SK-N-SH treated with all-trans-retinoic acid at 6 μM for 48 hours (cell line): ENCODE measurements at regions not wholly inside any gene's neighbourhood (a gene's known extent, or its start where the extent isn't known, plus 50 kb on each side); places are given as distances from the start of the nearest gene placed in this dataset.
"Not testable (repeated sequence)": the region's sequence is repeated elsewhere in the genome, so short reads cannot be mapped to it uniquely, and the experiment has no call there.

Experiments
- ATAC-seq: fragments of 200-7000 bp; cut with Tn5 transposase; 3 replicates; pipeline ENCODE4 v1.9.1; 2020; ENCODE audit warnings: mild to moderate bottlenecking, moderate library complexity
- ARNTL ChIP-seq: fragments of 450-650 bp; formaldehyde crosslinking; IDR thresholded peaks from 2 replicates; pipeline ENCODE4 v1.5.0; 2020; ENCODE audit warnings: low read depth, mild to moderate bottlenecking, moderate library complexity, borderline replicate concordance
- BACH2 ChIP-seq: fragments of 250-450 bp; sonication (Bioruptor Pico); IDR thresholded peaks from 2 replicates; pipeline ENCODE4 v1.9.0; 2021; ENCODE audit warnings: mild to moderate bottlenecking, borderline replicate concordance
- CREB5 ChIP-seq: fragments of 250-450 bp; sonication (Bioruptor Pico); IDR thresholded peaks from 2 replicates; pipeline ENCODE4 v1.5.1; 2020; ENCODE audit warnings: low read depth, mild to moderate bottlenecking, moderate library complexity
- CSDC2 ChIP-seq: fragments of 250-450 bp; sonication (Bioruptor Pico); IDR thresholded peaks from 2 replicates; pipeline ENCODE4 v1.5.0; 2020; ENCODE audit warnings: mild to moderate bottlenecking, moderate library complexity
- ESRRG ChIP-seq: fragments of 250-450 bp; sonication (Bioruptor Pico); IDR thresholded peaks from 2 replicates; pipeline ENCODE4 v1.6.1; 2021; ENCODE audit warnings: mild to moderate bottlenecking
- ISL1 ChIP-seq: fragments of 250-450 bp; sonication (Bioruptor Pico); IDR thresholded peaks from 2 replicates; pipeline ENCODE4 v2.1.2; 2022; ENCODE audit warnings: mild to moderate bottlenecking, moderate library complexity
- OSR1 ChIP-seq: fragments of 250-450 bp; sonication (Bioruptor Pico); IDR thresholded peaks from 2 replicates; pipeline ENCODE4 v1.8.0; 2022; ENCODE audit warnings: moderate library complexity, mild to moderate bottlenecking, inconsistent platforms
- PATZ1 ChIP-seq: fragments of 250-450 bp; sonication (Bioruptor Pico); IDR thresholded peaks from 2 replicates; pipeline ENCODE4 v1.8.0; 2020; ENCODE audit warnings: mild to moderate bottlenecking, moderate library complexity, borderline replicate concordance
- POU6F1 ChIP-seq: fragments of 250-450 bp; sonication (Bioruptor Pico); IDR thresholded peaks from 2 replicates; pipeline ENCODE4 v1.8.0; 2021; ENCODE audit warnings: low read depth, mild to moderate bottlenecking, moderate library complexity, borderline replicate concordance
- PPARA ChIP-seq: fragments of 250-450 bp; sonication (Bioruptor Pico); IDR thresholded peaks from 2 replicates; pipeline ENCODE4 v1.5.0; 2020; ENCODE audit warnings: mild to moderate bottlenecking, borderline replicate concordance
- RARB ChIP-seq: fragments of 250-450 bp; sonication (Bioruptor Pico); IDR thresholded peaks from 2 replicates; pipeline ENCODE4 v1.8.0; 2021; ENCODE audit warnings: mild to moderate bottlenecking, moderate library complexity
- SNAI2 ChIP-seq: fragments of 250-450 bp; sonication (Bioruptor Pico); IDR thresholded peaks from 2 replicates; pipeline ENCODE4 v1.5.0; 2020; ENCODE audit warnings: mild to moderate bottlenecking, moderate library complexity
- TOX ChIP-seq: fragments of 250-450 bp; sonication (Bioruptor Pico); IDR thresholded peaks from 2 replicates; pipeline ENCODE4 v1.8.0; 2021; ENCODE audit warnings: mild to moderate bottlenecking, moderate library complexity, borderline replicate concordance
- TSHZ2 ChIP-seq: fragments of 250-450 bp; sonication (Bioruptor Pico); IDR thresholded peaks from 2 replicates; pipeline ENCODE4 v1.5.0; 2020; ENCODE audit warnings: mild to moderate bottlenecking, moderate library complexity
- ZFP3 ChIP-seq: fragments of 250-450 bp; sonication (Bioruptor Pico); IDR thresholded peaks from 2 replicates; pipeline ENCODE4 v1.5.0; 2020; ENCODE audit warnings: mild to moderate bottlenecking, moderate library complexity
- ZFP30 ChIP-seq: fragments of 450-650 bp; formaldehyde crosslinking; IDR thresholded peaks from 2 replicates; pipeline ENCODE4 v1.5.0; 2022; ENCODE audit warnings: mild to moderate bottlenecking, moderate library complexity
- ZNF565 ChIP-seq: fragments of 450-650 bp; formaldehyde crosslinking; conservative IDR thresholded peaks from 2 replicates; pipeline ENCODE4 v1.5.0; 2020; ENCODE audit warnings: low read depth, mild to moderate bottlenecking, moderate library complexity
- ZNF70 ChIP-seq: fragments of 450-650 bp; formaldehyde crosslinking; IDR thresholded peaks from 2 replicates; pipeline ENCODE4 v1.5.0; 2020; ENCODE audit warnings: mild to moderate bottlenecking, moderate library complexity
- ZNF8 ChIP-seq: fragments of 450-650 bp; formaldehyde crosslinking; IDR thresholded peaks from 2 replicates; pipeline ENCODE4 v1.5.0; 2020; ENCODE audit warnings: mild to moderate bottlenecking, moderate library complexity

- no peak for TF ChIP-seq TSHZ2
Measured at GRCh38 chrX:66988331-66988730, 349.5 kb upstream of the EDA2R start (continued).

- no peak for ATAC-seq
- no peak for TF ChIP-seq RARB
- no peak for TF ChIP-seq ZNF565 (CRISPR knock-in tag)
- TF ChIP-seq BACH2: no peak
- TF ChIP-seq PATZ1 (CRISPR knock-in tag): no peak
- TF ChIP-seq PPARA (CRISPR knock-in tag): no peak
Measured at GRCh38 chrX:66961665-66962064, 322.8 kb upstream of the EDA2R start.

GRCh38 chrX:66931713-66932112, 292.8 kb upstream of the EDA2R start:
- ATAC-seq: no peak
- no peak for TF ChIP-seq PATZ1 (CRISPR knock-in tag)
- TF ChIP-seq CREB5 (CRISPR knock-in tag): no peak
- no peak for TF ChIP-seq ZNF8
- TF ChIP-seq POU6F1 (CRISPR knock-in tag): no peak
- TF ChIP-seq ARNTL (CRISPR knock-in tag): no peak
- no peak for TF ChIP-seq CSDC2 (CRISPR knock-in tag)
- no peak for TF ChIP-seq ZFP3 (CRISPR knock-in tag)
- TF ChIP-seq ISL1: no peak
- TF ChIP-seq PPARA (CRISPR knock-in tag): no peak
- TF ChIP-seq SNAI2: no peak
- TF ChIP-seq TSHZ2: no peak
- no peak for TF ChIP-seq ESRRG
- no peak for TF ChIP-seq RARB
- TF ChIP-seq OSR1 (CRISPR knock-in tag): no peak
- TF ChIP-seq ZFP30 (CRISPR knock-in tag): no peak
- no peak for TF ChIP-seq TOX (CRISPR knock-in tag)
- TF ChIP-seq BACH2: no peak
- no peak for TF ChIP-seq ZNF70 (CRISPR knock-in tag)

GRCh38 chrX:66930516-66930915, 291.6 kb upstream of the EDA2R start:
- ATAC-seq: not testable (repeated sequence)
